ENCODE measurements at regions not wholly inside any gene's neighbourhood (a gene's known extent, or its start where the extent isn't known, plus 50 kb on each side); places are given as distances from the start of the nearest gene placed in this dataset.

DNA sequence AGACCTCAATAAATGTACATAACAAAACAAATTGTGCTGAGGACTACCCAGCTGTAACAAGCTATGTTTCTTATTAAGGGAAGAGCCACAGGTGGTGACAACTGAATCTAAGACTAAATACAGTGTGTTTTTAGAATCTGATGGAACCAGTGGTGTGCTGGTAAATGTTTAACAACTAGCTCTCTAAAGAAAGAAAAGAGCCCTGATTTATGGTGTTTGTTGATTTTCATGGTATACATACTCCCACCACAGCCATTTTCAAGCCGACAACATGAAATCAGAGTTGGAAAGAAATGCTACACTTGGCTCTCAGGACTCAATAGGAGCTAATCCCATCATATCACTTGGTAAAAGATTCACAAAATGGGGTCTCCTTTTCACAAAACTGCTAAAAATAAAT lies 89.8 kb upstream of the FNDC3B start:
- TF ChIP-seq, protein P1, sequence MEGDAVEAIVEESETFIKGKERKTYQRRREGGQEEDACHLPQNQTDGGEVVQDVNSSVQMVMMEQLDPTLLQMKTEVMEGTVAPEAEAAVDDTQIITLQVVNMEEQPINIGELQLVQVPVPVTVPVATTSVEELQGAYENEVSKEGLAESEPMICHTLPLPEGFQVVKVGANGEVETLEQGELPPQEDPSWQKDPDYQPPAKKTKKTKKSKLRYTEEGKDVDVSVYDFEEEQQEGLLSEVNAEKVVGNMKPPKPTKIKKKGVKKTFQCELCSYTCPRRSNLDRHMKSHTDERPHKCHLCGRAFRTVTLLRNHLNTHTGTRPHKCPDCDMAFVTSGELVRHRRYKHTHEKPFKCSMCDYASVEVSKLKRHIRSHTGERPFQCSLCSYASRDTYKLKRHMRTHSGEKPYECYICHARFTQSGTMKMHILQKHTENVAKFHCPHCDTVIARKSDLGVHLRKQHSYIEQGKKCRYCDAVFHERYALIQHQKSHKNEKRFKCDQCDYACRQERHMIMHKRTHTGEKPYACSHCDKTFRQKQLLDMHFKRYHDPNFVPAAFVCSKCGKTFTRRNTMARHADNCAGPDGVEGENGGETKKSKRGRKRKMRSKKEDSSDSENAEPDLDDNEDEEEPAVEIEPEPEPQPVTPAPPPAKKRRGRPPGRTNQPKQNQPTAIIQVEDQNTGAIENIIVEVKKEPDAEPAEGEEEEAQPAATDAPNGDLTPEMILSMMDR (IDR thresholded peaks at IDR 0.05) = no peak
- no peak for TF ChIP-seq POLR2A (IDR thresholded peaks at IDR 0.05)

All from prostate gland (tissue), 2 donors.